SK-N-MC (cell line): ENCODE measurements at regions not wholly inside any gene's neighbourhood (a gene's known extent, or its start where the extent isn't known, plus 50 kb on each side); places are given as distances from the start of the nearest gene placed in this dataset.

Source experiments
- DNase-seq: peaks from one replicate; pipeline ENCODE4 v3.0.0-alpha.2; 2011; ENCODE audit warnings: low read depth, low spot score
- H3K27ac ChIP-seq: fragments of 200-600 bp; sonication (generic); 2 replicates; pipeline ENCODE4 v1.5.1; 2016; ENCODE audit warnings: mixed run types
- H3K36me3 ChIP-seq: fragments of 200-600 bp; sonication (generic); 2 replicates; pipeline ENCODE4 v1.6.1; 2017; ENCODE audit warnings: antibody characterized with exemption, low read length, mixed read lengths; ENCODE audit not compliant: insufficient read depth
- H3K4me3 ChIP-seq: fragments of 200-600 bp; sonication (generic); 2 replicates; pipeline ENCODE4 v1.5.1; 2016
- H3K9ac ChIP-seq: fragments of 200-600 bp; sonication (generic); 2 replicates; pipeline ENCODE4 v1.8.0; 2017; ENCODE audit warnings: mixed run types, mixed read lengths; ENCODE audit not compliant: insufficient read length
- H3K9me3 ChIP-seq: fragments of 200-600 bp; sonication (generic); 2 replicates; pipeline ENCODE4 v1.6.1; 2017; ENCODE audit warnings: low read depth, mild to moderate bottlenecking, antibody characterized with exemption, low read length, moderate library complexity, mixed read lengths
- EZH2 ChIP-seq: fragments of 200-600 bp; sonication (generic); IDR thresholded peaks from one replicate; pipeline ENCODE4 v1.6.1; 2017; ENCODE audit warnings: antibody characterized with exemption
- FOXP2 ChIP-seq: optimal IDR thresholded peaks from 2 replicates; pipeline ENCODE3; 2011; ENCODE audit warnings: mild to moderate bottlenecking, moderate library complexity; ENCODE audit not compliant: insufficient read depth; ENCODE audit errors: extremely low read length, control extremely low read depth
- POLR2AphosphoS5 ChIP-seq: IDR thresholded peaks from 2 replicates; pipeline ENCODE4 v1.6.1; 2012; ENCODE audit warnings: mild to moderate bottlenecking, low read depth, low read length, borderline replicate concordance

GRCh38 chr13:24090049-24090448, 70.5 kb upstream of the SPATA13 start:
- Histone ChIP-seq H3K27ac (no peak overlapping the region), H3K9ac (no peak overlapping the region), H3K4me3 (no peak overlapping the region), H3K36me3 (no peaks in the 10 kb centered on the region), H3K9me3 (no peaks in the 10 kb centered on the region)
- TF ChIP-seq POLR2AphosphoS5: no peak
- no peak for TF ChIP-seq EZH2
- TF ChIP-seq FOXP2: no peak
- no peak for DNase-seq

- DNase-seq: no peak
- no peak overlapping the region for H3K4me3 ChIP-seq
- no peak overlapping the region for H3K27ac ChIP-seq
- no peak overlapping the region for H3K9ac ChIP-seq
- TF ChIP-seq POLR2AphosphoS5 (no peak), FOXP2 (no peak), EZH2 (no peak)
- no peaks in the 10 kb centered on the region for H3K9me3 ChIP-seq
- no peaks in the 10 kb centered on the region for H3K36me3 ChIP-seq
Measured at GRCh38 chr13:24091080-24091479, 69.4 kb upstream of the SPATA13 start.

- Histone ChIP-seq H3K36me3 (no peaks in the 10 kb centered on the region), H3K9me3 (no peaks in the 10 kb centered on the region), H3K27ac (no peak overlapping the region), H3K4me3 (no peak overlapping the region), H3K9ac (no peak overlapping the region)
- DNase-seq: no peak
- no peak for TF ChIP-seq EZH2
- TF ChIP-seq FOXP2: no peak
- TF ChIP-seq POLR2AphosphoS5: no peak
Measured at GRCh38 chr13:24092108-24092507, 68.4 kb upstream of the SPATA13 start.

- Histone ChIP-seq H3K4me3 (no peak overlapping the region), H3K9me3 (no peaks in the 10 kb centered on the region), H3K27ac (no peak overlapping the region), H3K36me3 (no peaks in the 10 kb centered on the region), H3K9ac (no peak overlapping the region)
- DNase-seq: no peak
- TF ChIP-seq EZH2 (no peak), POLR2AphosphoS5 (no peak), FOXP2 (no peak)
Measured at GRCh38 chr13:24093047-24093446, 67.5 kb upstream of the SPATA13 start.

GRCh38 chr13:24096659-24097058, 63.9 kb upstream of the SPATA13 start:
- TF ChIP-seq POLR2AphosphoS5 (no peak), FOXP2 (no peak), EZH2 (no peak)
- H3K9ac ChIP-seq: no peak overlapping the region
- H3K36me3 ChIP-seq: no peaks in the 10 kb centered on the region
- H3K4me3 ChIP-seq: peak overlapping the region; percentile 14
- H3K27ac ChIP-seq: peak overlapping the region; percentile 78
- DNase-seq: no peak
- H3K9me3 ChIP-seq: no peaks in the 10 kb centered on the region

- DNase-seq: peak; percentile 42
- Histone ChIP-seq H3K4me3 (peak overlapping the region; percentile 14), H3K27ac (peak overlapping the region; percentile 78), H3K36me3 (no peaks in the 10 kb centered on the region), H3K9ac (no peak overlapping the region), H3K9me3 (no peaks in the 10 kb centered on the region)
- TF ChIP-seq FOXP2: no peak
- no peak for TF ChIP-seq POLR2AphosphoS5
- TF ChIP-seq EZH2: no peak
Measured at GRCh38 chr13:24097064-24097463, 63.5 kb upstream of the SPATA13 start.

GRCh38 chr13:24097667-24098066, 62.9 kb upstream of the SPATA13 start:
- no peak for TF ChIP-seq POLR2AphosphoS5
- TF ChIP-seq EZH2: no peak
- TF ChIP-seq FOXP2: no peak
- Histone ChIP-seq H3K27ac (peak overlapping the region; percentile 78), H3K36me3 (no peaks in the 10 kb centered on the region), H3K4me3 (peak overlapping the region; percentile 14), H3K9ac (no peak overlapping the region), H3K9me3 (no peaks in the 10 kb centered on the region)
- DNase-seq: no peak

- TF ChIP-seq FOXP2 (no peak), EZH2 (no peak), POLR2AphosphoS5 (no peak)
- no peaks in the 10 kb centered on the region for H3K9me3 ChIP-seq
- no peak overlapping the region for H3K27ac ChIP-seq
- DNase-seq: no peak
- no peak overlapping the region for H3K9ac ChIP-seq
- H3K4me3 ChIP-seq: no peak overlapping the region
- H3K36me3 ChIP-seq: no peaks in the 10 kb centered on the region
Measured at GRCh38 chr13:24099490-24099889, 61.0 kb upstream of the SPATA13 start.

GRCh38 chr13:24100188-24100587, 60.3 kb upstream of the SPATA13 start:
- Histone ChIP-seq H3K9me3 (no peaks in the 10 kb centered on the region), H3K4me3 (no peak overlapping the region), H3K9ac (no peak overlapping the region), H3K27ac (no peak overlapping the region), H3K36me3 (no peaks in the 10 kb centered on the region)
- TF ChIP-seq POLR2AphosphoS5 (no peak), FOXP2 (no peak), EZH2 (no peak)
- no peak for DNase-seq
